H1 (cell line): ENCODE measurements at regions not wholly inside any gene's neighbourhood (a gene's known extent, or its start where the extent isn't known, plus 50 kb on each side); places are given as distances from the start of the nearest gene placed in this dataset.
"Not testable (repeated sequence)": the region's sequence is repeated elsewhere in the genome, so short reads cannot be mapped to it uniquely, and the experiment has no call there.

Source experiments
- CTCF ChIA-PET: fragments of 300-600 bp; sonication (Branson Sonifier 250); formaldehyde crosslinking; loops from one replicate; lab custom pipeline; 2021; ENCODE audit not compliant: partially characterized antibody; lab: Charles Lee
- POLR2A ChIA-PET: fragments of 300-600 bp; sonication (Branson Sonifier 250); formaldehyde crosslinking; loops from one replicate; lab custom pipeline; 2021; ENCODE audit warnings: inconsistent platforms; ENCODE audit not compliant: partially characterized antibody; lab: Charles Lee
- DNase-seq, 2 experiments: peaks; one replicate each; pipeline versions ENCODE4 v3.0.0 to v3.0.0-alpha.2; 2010 to 2022; ENCODE audit warnings: low spot score in 2 of 2, low read depth in 1 of 2, mixed read lengths in 1 of 2
- FAIRE-seq: peaks from 2 replicates; lab custom pipeline; 2011; peaks lifted over from hg19 to GRCh38; lab: Jason Lieb, UNC
- H2AFZ ChIP-seq: 2 replicates; pipeline ENCODE4 v1.8.1; 2012; ENCODE audit warnings: low read length, inconsistent platforms
- H2AK5ac ChIP-seq: 2 replicates; pipeline ENCODE4 v1.6.1; 2013; ENCODE audit warnings: low read depth, low read length
- H2BK120ac ChIP-seq: replicated peaks from 2 replicates; pipeline ENCODE3; 2013; ENCODE audit warnings: low read depth, low read length, inconsistent platforms
- H2BK12ac ChIP-seq: 2 replicates; pipeline ENCODE4 v1.6.1; 2013; ENCODE audit warnings: low read depth, low read length
- H2BK15ac ChIP-seq: 2 replicates; pipeline ENCODE4 v1.6.1; 2013; ENCODE audit warnings: low read length
- H2BK20ac ChIP-seq: 2 replicates; pipeline ENCODE4 v1.6.1; 2013; ENCODE audit warnings: low read length
- H2BK5ac ChIP-seq: 2 replicates; pipeline ENCODE4 v1.6.1; 2013; ENCODE audit warnings: low read depth, low read length
- H3K14ac ChIP-seq: 2 replicates; pipeline ENCODE4 v1.6.1; 2013; ENCODE audit warnings: inconsistent platforms; ENCODE audit not compliant: insufficient read length
- H3K18ac ChIP-seq: 2 replicates; pipeline ENCODE4 v1.6.1; 2013; ENCODE audit warnings: low read length; ENCODE audit errors: extremely low read depth
- H3K23ac ChIP-seq: 2 replicates; pipeline ENCODE4 v1.6.1; 2013; ENCODE audit warnings: inconsistent platforms; ENCODE audit not compliant: insufficient read length
- H3K23me2 ChIP-seq: 2 replicates; pipeline ENCODE4 v1.6.1; 2013; ENCODE audit warnings: low read depth, low read length
- H3K27ac ChIP-seq: 2 replicates; pipeline ENCODE4 v1.6.1; 2011; ENCODE audit warnings: low read depth, low read length, inconsistent platforms
- H3K27me3 ChIP-seq, 4 experiments: replicated peaks in 1 of 4; 1 replicate in 1 of 4; 2 replicates in 3 of 4; pipeline versions ENCODE4 v1.6.1 to v1.8.1; 2011 to 2013; ENCODE audit warnings: low read length in 3 of 4, mild to moderate bottlenecking in 3 of 4, inconsistent platforms in 2 of 4, mixed read lengths in 2 of 4, moderate library complexity in 1 of 4; ENCODE audit not compliant: control insufficient read depth in 3 of 4, insufficient read depth in 3 of 4; ENCODE audit errors: extremely low read depth in 1 of 4
- H3K36me3 ChIP-seq, 4 experiments: 2 replicates each; pipeline versions ENCODE4 v1.6.1 to v1.8.1; 2011 to 2013; ENCODE audit warnings: mild to moderate bottlenecking in 4 of 4, low read length in 3 of 4, moderate library complexity in 2 of 4, control low read depth in 1 of 4, inconsistent platforms in 1 of 4; ENCODE audit not compliant: insufficient read depth in 4 of 4, control insufficient read depth in 2 of 4
- H3K4ac ChIP-seq: replicated peaks from 2 replicates; pipeline ENCODE3; 2013; ENCODE audit warnings: low read length, low read depth, mixed read lengths, inconsistent platforms; ENCODE audit not compliant: insufficient read length
- H3K4me1 ChIP-seq, 4 experiments: replicated peaks in 1 of 4; 1 replicate in 1 of 4; 2 replicates in 3 of 4; pipeline versions ENCODE4 v1.6.1 to v1.8.1; 2011 to 2013; ENCODE audit warnings: low read length in 3 of 4, inconsistent platforms in 2 of 4, mixed read lengths in 1 of 4; ENCODE audit not compliant: insufficient read depth in 4 of 4, control insufficient read depth in 3 of 4
- H3K4me2 ChIP-seq, 2 experiments: 2 replicates each; pipeline versions ENCODE4 v1.6.1 to v1.8.1; 2011 to 2013; ENCODE audit warnings: low read depth in 2 of 2, low read length in 2 of 2, control low read depth in 1 of 2, inconsistent platforms in 1 of 2, mild to moderate bottlenecking in 1 of 2; ENCODE audit not compliant: insufficient read depth in 1 of 2
- H3K4me3 ChIP-seq, 4 experiments: fragments of 200-600, 300-600 bp in 1 of 4; sonication (generic), shearing (Covaris generic), sonication (Bioruptor Twin) in 1 of 4; 2 replicates each; pipeline versions ENCODE4 v1.5.1 to v1.8.1; 2011 to 2016; ENCODE audit warnings: low read length in 4 of 4, low read depth in 3 of 4, control low read depth in 2 of 4, inconsistent platforms in 2 of 4, mild to moderate bottlenecking in 2 of 4, mixed read lengths in 1 of 4, moderate library complexity in 1 of 4; ENCODE audit not compliant: insufficient read depth in 2 of 4; ENCODE audit errors: extremely low read depth in 1 of 4
- H3K56ac ChIP-seq: replicated peaks from 2 replicates; pipeline ENCODE3; 2013; ENCODE audit warnings: low read depth, mild to moderate bottlenecking, mixed read lengths, low read length, inconsistent platforms; ENCODE audit not compliant: insufficient read length
- H3K79me1 ChIP-seq: 2 replicates; pipeline ENCODE4 v1.6.1; 2013; ENCODE audit warnings: low read depth, low read length, control low read depth
- H3K79me2 ChIP-seq, 2 experiments: 2 replicates each; pipeline versions ENCODE4 v1.6.1 to v1.8.1; 2012 to 2013; ENCODE audit warnings: low read length in 2 of 2, mild to moderate bottlenecking in 2 of 2, inconsistent platforms in 1 of 2; ENCODE audit not compliant: insufficient read depth in 2 of 2, control insufficient read depth in 1 of 2
- H3K9ac ChIP-seq, 4 experiments: replicated peaks in 1 of 4; 1 replicate in 1 of 4; 2 replicates in 3 of 4; pipeline versions ENCODE4 v1.6.1 to v1.8.1; 2011 to 2013; ENCODE audit warnings: low read depth in 3 of 4, low read length in 3 of 4, control low read depth in 2 of 4, mild to moderate bottlenecking in 2 of 4, moderate library complexity in 2 of 4, inconsistent platforms in 1 of 4; ENCODE audit errors: extremely low read depth in 1 of 4
- H3K9me3 ChIP-seq, 2 experiments: 2 replicates each; pipeline versions ENCODE4 v1.6.1 to v1.8.1; 2012 to 2013; ENCODE audit warnings: mild to moderate bottlenecking in 2 of 2, moderate library complexity in 2 of 2, control low read depth in 1 of 2, inconsistent platforms in 1 of 2, low read depth in 1 of 2, low read length in 1 of 2, mixed read lengths in 1 of 2; ENCODE audit not compliant: insufficient read depth in 2 of 2
- H4K20me1 ChIP-seq, 2 experiments: replicated peaks in 1 of 2; 2 replicates each; pipeline versions ENCODE3 to v1.8.1; 2011 to 2013; ENCODE audit warnings: inconsistent platforms in 2 of 2, low read length in 2 of 2, mild to moderate bottlenecking in 1 of 2; ENCODE audit not compliant: insufficient read depth in 2 of 2, control insufficient read depth in 1 of 2
- H4K5ac ChIP-seq: 2 replicates; pipeline ENCODE4 v1.6.1; 2013; ENCODE audit warnings: low read length, low read depth, mixed read lengths, inconsistent platforms; ENCODE audit not compliant: insufficient read length
- H4K8ac ChIP-seq: 2 replicates; pipeline ENCODE4 v1.8.0; 2013; ENCODE audit warnings: mild to moderate bottlenecking, moderate library complexity, low read length, inconsistent platforms; ENCODE audit not compliant: insufficient read depth; ENCODE audit errors: extremely low read depth
- H4K91ac ChIP-seq: replicated peaks from 2 replicates; pipeline ENCODE3; 2013; ENCODE audit warnings: low read length, mixed read lengths, inconsistent platforms; ENCODE audit not compliant: insufficient read length
- WGBS, 2 experiments: shearing (Covaris generic) in 1 of 2; methylation state at CpG; one replicate each; pipeline versions ENCODE4 v1.1.6 to v1.1.7; 2013 to 2015; ENCODE audit warnings: low lambda C conversion rate in 2 of 2, mixed read lengths in 2 of 2, inconsistent platforms in 1 of 2, low coverage in 1 of 2, missing lambda C conversion rate in 1 of 2; ENCODE audit not compliant: insufficient replicate concordance in 2 of 2, insufficient coverage in 1 of 2, insufficient read length in 1 of 2; ENCODE audit errors: extremely low coverage in 1 of 2, missing lambda C conversion rate in 1 of 2; 5-methylcytosine and 5-hydroxymethylcytosine counted together

GRCh38 chr21:18857606-18858005 lies 454.0 kb upstream of the TMPRSS15 start:
- H2AFZ ChIP-seq, FAIRE-seq, H3K23ac ChIP-seq, H3K79me2 ChIP-seq, H3K36me3 ChIP-seq, H3K14ac ChIP-seq, H3K4me3 ChIP-seq, H3K9ac ChIP-seq, H3K27ac ChIP-seq, H2BK20ac ChIP-seq, H4K5ac ChIP-seq, H3K4ac ChIP-seq, H3K79me1 ChIP-seq, H4K20me1 ChIP-seq, H4K91ac ChIP-seq, H3K56ac ChIP-seq, H3K18ac ChIP-seq, H3K9me3 ChIP-seq, H2BK15ac ChIP-seq, H3K23me2 ChIP-seq, H3K27me3 ChIP-seq, H2BK12ac ChIP-seq, H3K4me2 ChIP-seq, H2BK5ac ChIP-seq, CTCF ChIA-PET, H2BK120ac ChIP-seq, H3K4me1 ChIP-seq, H2AK5ac ChIP-seq, POLR2A ChIA-PET, H4K8ac ChIP-seq, DNase-seq: not testable (repeated sequence)
- WGBS, 2 experiments: 96% methylated on average over 16 of the region's 16 CpGs; no CpG with 5 or more reads in 1 of the 2 experiments
